SK-N-SH treated with all-trans-retinoic acid at 6 μM for 48 hours (cell line): ENCODE measurements at regions not wholly inside any gene's neighbourhood (a gene's known extent, or its start where the extent isn't known, plus 50 kb on each side); places are given as distances from the start of the nearest gene placed in this dataset.

Experiments
- ATAC-seq: fragments of 200-7000 bp; cut with Tn5 transposase; 3 replicates; pipeline ENCODE4 v1.9.1; 2020; ENCODE audit warnings: mild to moderate bottlenecking, moderate library complexity
- ARNTL ChIP-seq: fragments of 450-650 bp; formaldehyde crosslinking; IDR thresholded peaks from 2 replicates; pipeline ENCODE4 v1.5.0; 2020; ENCODE audit warnings: low read depth, mild to moderate bottlenecking, moderate library complexity, borderline replicate concordance
- BACH2 ChIP-seq: fragments of 250-450 bp; sonication (Bioruptor Pico); IDR thresholded peaks from 2 replicates; pipeline ENCODE4 v1.9.0; 2021; ENCODE audit warnings: mild to moderate bottlenecking, borderline replicate concordance
- CREB5 ChIP-seq: fragments of 250-450 bp; sonication (Bioruptor Pico); IDR thresholded peaks from 2 replicates; pipeline ENCODE4 v1.5.1; 2020; ENCODE audit warnings: low read depth, mild to moderate bottlenecking, moderate library complexity
- CSDC2 ChIP-seq: fragments of 250-450 bp; sonication (Bioruptor Pico); IDR thresholded peaks from 2 replicates; pipeline ENCODE4 v1.5.0; 2020; ENCODE audit warnings: mild to moderate bottlenecking, moderate library complexity
- CSRNP3 ChIP-seq: fragments of 250-450 bp; sonication (Bioruptor Pico); IDR thresholded peaks from 2 replicates; pipeline ENCODE4 v1.5.1; 2021; ENCODE audit warnings: mild to moderate bottlenecking, moderate library complexity
- ESRRG ChIP-seq: fragments of 250-450 bp; sonication (Bioruptor Pico); IDR thresholded peaks from 2 replicates; pipeline ENCODE4 v1.6.1; 2021; ENCODE audit warnings: mild to moderate bottlenecking
- GLIS3 ChIP-seq: fragments of 250-450 bp; sonication (Bioruptor Pico); IDR thresholded peaks from 2 replicates; pipeline ENCODE4 v1.5.0; 2020; ENCODE audit warnings: mild to moderate bottlenecking, moderate library complexity
- ISL1 ChIP-seq: fragments of 250-450 bp; sonication (Bioruptor Pico); IDR thresholded peaks from 2 replicates; pipeline ENCODE4 v2.1.2; 2022; ENCODE audit warnings: mild to moderate bottlenecking, moderate library complexity
- OSR1 ChIP-seq: fragments of 250-450 bp; sonication (Bioruptor Pico); IDR thresholded peaks from 2 replicates; pipeline ENCODE4 v1.8.0; 2022; ENCODE audit warnings: moderate library complexity, mild to moderate bottlenecking, inconsistent platforms
- PATZ1 ChIP-seq: fragments of 250-450 bp; sonication (Bioruptor Pico); IDR thresholded peaks from 2 replicates; pipeline ENCODE4 v1.8.0; 2020; ENCODE audit warnings: mild to moderate bottlenecking, moderate library complexity, borderline replicate concordance
- POU6F1 ChIP-seq: fragments of 250-450 bp; sonication (Bioruptor Pico); IDR thresholded peaks from 2 replicates; pipeline ENCODE4 v1.8.0; 2021; ENCODE audit warnings: low read depth, mild to moderate bottlenecking, moderate library complexity, borderline replicate concordance
- PPARA ChIP-seq: fragments of 250-450 bp; sonication (Bioruptor Pico); IDR thresholded peaks from 2 replicates; pipeline ENCODE4 v1.5.0; 2020; ENCODE audit warnings: mild to moderate bottlenecking, borderline replicate concordance
- RARB ChIP-seq: fragments of 250-450 bp; sonication (Bioruptor Pico); IDR thresholded peaks from 2 replicates; pipeline ENCODE4 v1.8.0; 2021; ENCODE audit warnings: mild to moderate bottlenecking, moderate library complexity
- SNAI2 ChIP-seq: fragments of 250-450 bp; sonication (Bioruptor Pico); IDR thresholded peaks from 2 replicates; pipeline ENCODE4 v1.5.0; 2020; ENCODE audit warnings: mild to moderate bottlenecking, moderate library complexity
- TCF4 ChIP-seq: fragments of 250-450 bp; sonication (Bioruptor Pico); IDR thresholded peaks from 2 replicates; pipeline ENCODE4 v1.8.0; 2021; ENCODE audit warnings: mild to moderate bottlenecking, moderate library complexity, borderline replicate concordance
- TSHZ2 ChIP-seq: fragments of 250-450 bp; sonication (Bioruptor Pico); IDR thresholded peaks from 2 replicates; pipeline ENCODE4 v1.5.0; 2020; ENCODE audit warnings: mild to moderate bottlenecking, moderate library complexity
- ZC3H10 ChIP-seq: fragments of 250-450 bp; sonication (Bioruptor Pico); IDR thresholded peaks from 2 replicates; pipeline ENCODE4 v1.5.1; 2021; ENCODE audit warnings: mild to moderate bottlenecking, moderate library complexity
- ZFP3 ChIP-seq: fragments of 250-450 bp; sonication (Bioruptor Pico); IDR thresholded peaks from 2 replicates; pipeline ENCODE4 v1.5.0; 2020; ENCODE audit warnings: mild to moderate bottlenecking, moderate library complexity
- ZFP30 ChIP-seq: fragments of 450-650 bp; formaldehyde crosslinking; IDR thresholded peaks from 2 replicates; pipeline ENCODE4 v1.5.0; 2022; ENCODE audit warnings: mild to moderate bottlenecking, moderate library complexity
- ZNF565 ChIP-seq: fragments of 450-650 bp; formaldehyde crosslinking; conservative IDR thresholded peaks from 2 replicates; pipeline ENCODE4 v1.5.0; 2020; ENCODE audit warnings: low read depth, mild to moderate bottlenecking, moderate library complexity
- ZNF70 ChIP-seq: fragments of 450-650 bp; formaldehyde crosslinking; IDR thresholded peaks from 2 replicates; pipeline ENCODE4 v1.5.0; 2020; ENCODE audit warnings: mild to moderate bottlenecking, moderate library complexity
- ZNF8 ChIP-seq: fragments of 450-650 bp; formaldehyde crosslinking; IDR thresholded peaks from 2 replicates; pipeline ENCODE4 v1.5.0; 2020; ENCODE audit warnings: mild to moderate bottlenecking, moderate library complexity

- ATAC-seq: no peak
- peak; percentile 52; the same call in 1 of the 2 replicates for TF ChIP-seq TCF4 (CRISPR knock-in tag)
- no peak for TF ChIP-seq CSDC2 (CRISPR knock-in tag)
- 0 out of 2 replicates have a peak, but pooled peaks have one; percentile 33 for TF ChIP-seq TSHZ2 (CRISPR knock-in tag)
These were observed 75.9 kb upstream of the NXPH1 start for GRCh38 chr7:8357536-8357935.

GRCh38 chr7:8360564-8361153 is 72.8 kb upstream of the NXPH1 start:
- no peak for TF ChIP-seq ZNF8 (CRISPR knock-in tag)
- TF ChIP-seq TCF4 (CRISPR knock-in tag): no peak
- TF ChIP-seq BACH2: no peak
- no peak for TF ChIP-seq SNAI2 (CRISPR knock-in tag)
- TF ChIP-seq ZNF565 (CRISPR knock-in tag): no peak
- TF ChIP-seq ISL1: no peak
- no peak for TF ChIP-seq ARNTL
- TF ChIP-seq ZNF70: no peak
- TF ChIP-seq CSRNP3 (CRISPR knock-in tag): no peak
- TF ChIP-seq ZFP3: no peak
- no peak for TF ChIP-seq OSR1 (CRISPR knock-in tag)
- TF ChIP-seq POU6F1: no peak
- TF ChIP-seq, all 23 proteins: peak for 0
- ATAC-seq: no peak

- no peak for TF ChIP-seq ISL1
- TF ChIP-seq ZNF565 (CRISPR knock-in tag): no peak
- no peak for TF ChIP-seq BACH2
- TF ChIP-seq ZNF70: no peak
- no peak for TF ChIP-seq ZFP3
- TF ChIP-seq POU6F1: no peak
- no peak for TF ChIP-seq GLIS3 (CRISPR knock-in tag)
- TF ChIP-seq ZC3H10 (CRISPR knock-in tag): no peak
- TF ChIP-seq PATZ1 (CRISPR knock-in tag): no peak
- TF ChIP-seq CREB5 (CRISPR knock-in tag): no peak
- no peak for TF ChIP-seq ESRRG (CRISPR knock-in tag)
- no peak for TF ChIP-seq CSDC2 (CRISPR knock-in tag)
- no peak for TF ChIP-seq SNAI2 (CRISPR knock-in tag)
- TF ChIP-seq PPARA: no peak
- TF ChIP-seq ZNF8 (CRISPR knock-in tag): no peak
- no peak for TF ChIP-seq ZFP30 (CRISPR knock-in tag)
- TF ChIP-seq OSR1 (CRISPR knock-in tag): no peak
- no peak for TF ChIP-seq RARB
- TF ChIP-seq TSHZ2 (CRISPR knock-in tag): no peak
- no peak for ATAC-seq
These were observed 70.6 kb upstream of the NXPH1 start for GRCh38 chr7:8362723-8363369.
